Chondrocyte (in vitro differentiated cells): ENCODE measurements at regions not wholly inside any gene's neighbourhood (a gene's known extent, or its start where the extent isn't known, plus 50 kb on each side); places are given as distances from the start of the nearest gene placed in this dataset.

ENCODE experiments used
- DNase-seq: peaks from one replicate; pipeline ENCODE4 v3.0.0; 2021; ENCODE audit warnings: mixed read lengths, low spot score
- H3K27ac Mint-ChIP-seq: one replicate; pipeline ENCODE4 v1.8.0; 2021; ENCODE audit warnings: mild to moderate bottlenecking, moderate library complexity, mixed read lengths; ENCODE audit not compliant: unreplicated experiment
- H3K27me3 Mint-ChIP-seq: 2 replicates; pipeline ENCODE4 v1.8.0; 2021; ENCODE audit warnings: low read depth, mixed read lengths
- H3K36me3 Mint-ChIP-seq: 2 replicates; pipeline ENCODE4 v1.8.0; 2021; ENCODE audit warnings: low read depth, mixed read lengths
- H3K4me1 Mint-ChIP-seq: 2 replicates; pipeline ENCODE4 v1.8.0; 2021; ENCODE audit warnings: low read depth, mild to moderate bottlenecking, mixed read lengths
- H3K4me3 Mint-ChIP-seq: one replicate; pipeline ENCODE4 v1.8.0; 2021; ENCODE audit warnings: mild to moderate bottlenecking, moderate library complexity, mixed read lengths; ENCODE audit not compliant: unreplicated experiment
- H3K9me3 Mint-ChIP-seq: 2 replicates; pipeline ENCODE4 v1.8.0; 2021; ENCODE audit warnings: low read depth, mixed read lengths
- TF ChIP-seq, protein P1 (sequence below): fragments of 200-600 bp; sonication (generic); IDR thresholded peaks from 2 replicates; pipeline ENCODE4 v1.5.0; 2021; ENCODE audit warnings: antibody characterized with exemption, mild to moderate bottlenecking, moderate library complexity

DNA sequence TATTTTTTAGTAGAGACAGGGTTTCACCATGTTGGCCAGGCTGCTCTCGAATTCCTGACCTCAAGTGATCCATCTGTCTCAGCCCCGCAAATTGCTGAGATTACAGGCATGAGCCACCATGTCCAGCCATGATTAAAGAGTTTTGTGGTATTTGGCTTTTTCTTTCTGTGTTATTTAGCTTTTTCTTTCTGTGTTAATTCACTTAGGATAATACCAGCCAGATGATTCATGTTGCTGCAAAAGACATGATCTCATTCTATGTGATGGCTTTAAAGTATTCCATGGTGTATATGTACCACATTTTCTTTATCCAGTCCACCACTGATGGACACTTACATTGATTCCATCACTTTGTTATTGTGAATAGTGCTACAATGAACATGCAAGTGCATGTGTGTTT is 1135.2 kb downstream of the AMY1C start:
- peak overlapping the region; percentile 63 for H3K27ac Mint-ChIP-seq

DNA sequence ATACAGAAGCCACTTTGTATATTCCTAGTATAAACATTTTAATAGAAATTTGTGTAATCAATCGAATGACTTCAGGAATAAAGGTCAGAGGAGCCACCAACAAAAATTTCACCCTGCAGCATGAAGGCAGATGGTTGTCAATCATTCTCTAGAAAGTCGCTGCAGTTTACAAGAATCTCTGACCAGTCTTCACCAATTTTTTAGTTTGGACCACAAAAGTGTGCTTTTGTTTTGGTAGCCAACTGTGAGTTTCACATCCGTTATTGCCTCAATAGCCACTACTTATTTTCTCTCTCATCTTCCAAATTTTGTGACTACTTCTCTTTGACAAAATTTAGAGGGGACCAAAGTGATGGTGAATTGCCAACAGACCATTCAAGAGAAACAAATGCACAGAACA is 1155.6 kb downstream of the AMY1C start:
- H3K4me1 Mint-ChIP-seq: peaks cover 8% of the 10 kb centered on the region
- no peaks in the 10 kb centered on the region for H3K36me3 Mint-ChIP-seq

More for the DNA sequence above, 1135.2 kb downstream of the AMY1C start:
- H3K4me1 Mint-ChIP-seq: peaks cover 7% of the 10 kb centered on the region
- no peaks in the 10 kb centered on the region for H3K27me3 Mint-ChIP-seq
- no peaks in the 10 kb centered on the region for H3K9me3 Mint-ChIP-seq
- H3K36me3 Mint-ChIP-seq: no peaks in the 10 kb centered on the region
- TF ChIP-seq, protein P1, sequence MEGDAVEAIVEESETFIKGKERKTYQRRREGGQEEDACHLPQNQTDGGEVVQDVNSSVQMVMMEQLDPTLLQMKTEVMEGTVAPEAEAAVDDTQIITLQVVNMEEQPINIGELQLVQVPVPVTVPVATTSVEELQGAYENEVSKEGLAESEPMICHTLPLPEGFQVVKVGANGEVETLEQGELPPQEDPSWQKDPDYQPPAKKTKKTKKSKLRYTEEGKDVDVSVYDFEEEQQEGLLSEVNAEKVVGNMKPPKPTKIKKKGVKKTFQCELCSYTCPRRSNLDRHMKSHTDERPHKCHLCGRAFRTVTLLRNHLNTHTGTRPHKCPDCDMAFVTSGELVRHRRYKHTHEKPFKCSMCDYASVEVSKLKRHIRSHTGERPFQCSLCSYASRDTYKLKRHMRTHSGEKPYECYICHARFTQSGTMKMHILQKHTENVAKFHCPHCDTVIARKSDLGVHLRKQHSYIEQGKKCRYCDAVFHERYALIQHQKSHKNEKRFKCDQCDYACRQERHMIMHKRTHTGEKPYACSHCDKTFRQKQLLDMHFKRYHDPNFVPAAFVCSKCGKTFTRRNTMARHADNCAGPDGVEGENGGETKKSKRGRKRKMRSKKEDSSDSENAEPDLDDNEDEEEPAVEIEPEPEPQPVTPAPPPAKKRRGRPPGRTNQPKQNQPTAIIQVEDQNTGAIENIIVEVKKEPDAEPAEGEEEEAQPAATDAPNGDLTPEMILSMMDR: no peak
- no peak for DNase-seq
- H3K4me3 Mint-ChIP-seq: no peak overlapping the region

DNA sequence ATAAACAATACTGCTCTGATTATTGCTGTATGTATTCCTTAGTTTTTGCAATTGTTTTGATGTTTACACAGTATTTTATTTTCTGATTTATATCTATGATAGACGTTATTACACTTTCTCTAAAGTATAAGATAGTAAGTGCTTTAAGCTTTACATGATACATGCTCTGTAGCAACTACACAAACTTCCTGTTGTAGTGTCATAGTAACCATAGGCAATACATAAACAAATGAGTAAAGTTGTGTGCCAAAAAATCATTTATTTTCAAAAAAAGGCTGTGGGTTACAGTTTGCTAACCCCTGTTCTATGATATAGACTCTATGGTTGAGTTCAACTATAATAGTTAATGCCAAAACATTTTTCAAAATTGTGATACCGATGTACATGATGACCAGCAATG is 1156.4 kb downstream of the AMY1C start:
- peaks cover 12% of the 10 kb centered on the region for H3K9me3 Mint-ChIP-seq
- no peak overlapping the region for H3K4me3 Mint-ChIP-seq
- peaks cover 8% of the 10 kb centered on the region for H3K4me1 Mint-ChIP-seq
- no peaks in the 10 kb centered on the region for H3K36me3 Mint-ChIP-seq
- H3K27ac Mint-ChIP-seq: no peak overlapping the region
- DNase-seq: no peak
- no peaks in the 10 kb centered on the region for H3K27me3 Mint-ChIP-seq
- TF ChIP-seq, protein P1: no peak

More for the DNA sequence above, 1155.6 kb downstream of the AMY1C start:
- Mint-ChIP-seq H3K27ac (no peak overlapping the region), H3K27me3 (no peaks in the 10 kb centered on the region), H3K9me3 (peaks cover 12% of the 10 kb centered on the region), H3K4me3 (no peak overlapping the region)
- TF ChIP-seq, protein P1: no peak
- no peak for DNase-seq

DNA sequence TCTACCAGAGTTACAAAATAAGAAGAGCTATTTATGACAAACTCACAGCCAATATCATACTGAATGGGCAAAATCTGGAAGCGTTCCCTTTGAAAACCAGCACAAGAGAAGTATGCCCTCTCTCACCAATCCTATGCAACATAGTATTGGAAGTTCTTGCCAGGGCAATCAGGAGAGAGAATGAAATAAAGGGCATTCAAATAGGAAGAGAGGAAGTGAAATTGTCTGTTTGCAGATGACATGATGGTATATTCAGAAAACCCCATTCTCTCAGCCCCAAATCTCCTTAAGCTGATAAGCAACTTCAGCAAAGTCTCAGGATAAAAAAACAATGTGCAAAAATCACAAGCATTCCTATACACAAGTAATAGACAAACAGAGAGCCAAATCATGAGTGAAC is 1169.5 kb downstream of the AMY1C start:
- Mint-ChIP-seq H3K27ac (peak overlapping the region; percentile 6), H3K4me3 (no peak overlapping the region), H3K4me1 (peaks cover 20% of the 10 kb centered on the region), H3K27me3 (no peaks in the 10 kb centered on the region), H3K36me3 (no peaks in the 10 kb centered on the region), H3K9me3 (no peaks in the 10 kb centered on the region)
- TF ChIP-seq, protein P1: no peak
- DNase-seq: no peak

DNA sequence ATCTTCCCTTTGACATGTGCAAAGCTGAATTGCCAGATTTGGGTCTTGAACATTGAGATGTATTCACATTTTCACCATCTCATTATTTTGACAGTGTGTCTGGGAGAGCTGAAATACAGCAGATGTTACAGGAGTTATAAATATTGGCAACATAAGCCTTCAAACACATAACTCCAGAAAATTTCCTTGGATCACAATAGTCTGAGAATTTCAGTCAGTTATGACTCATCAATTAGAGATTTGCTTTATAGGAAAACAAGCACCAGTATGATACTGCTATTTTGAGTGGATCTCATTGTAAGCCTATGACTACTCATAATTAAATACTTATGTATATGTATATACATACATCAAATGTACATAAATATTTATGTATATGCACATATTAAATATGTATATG is 1171.8 kb downstream of the AMY1C start:
- DNase-seq: no peak
- H3K27me3 Mint-ChIP-seq: no peaks in the 10 kb centered on the region
- H3K9me3 Mint-ChIP-seq: no peaks in the 10 kb centered on the region
- peaks cover 20% of the 10 kb centered on the region for H3K4me1 Mint-ChIP-seq
- H3K36me3 Mint-ChIP-seq: no peaks in the 10 kb centered on the region
- H3K27ac Mint-ChIP-seq: no peak overlapping the region
- TF ChIP-seq, protein P1: no peak
- H3K4me3 Mint-ChIP-seq: no peak overlapping the region
